Medulla oblongata (tissue), 1 donor: ENCODE measurements at regions not wholly inside any gene's neighbourhood (a gene's known extent, or its start where the extent isn't known, plus 50 kb on each side); places are given as distances from the start of the nearest gene placed in this dataset.
"Not testable (repeated sequence)": the region's sequence is repeated elsewhere in the genome, so short reads cannot be mapped to it uniquely, and the experiment has no call there.

Source experiments
- DNase-seq: peaks from one replicate; pipeline ENCODE4 v3.0.0-alpha.2; 2015; ENCODE audit errors: extremely low spot score

GRCh38 chr21:19350286-19350685, 946.7 kb upstream of the TMPRSS15 start:
- DNase-seq: no peak

GRCh38 chr21:19353256-19353655, 949.7 kb upstream of the TMPRSS15 start:
- no peak for DNase-seq

DNA sequence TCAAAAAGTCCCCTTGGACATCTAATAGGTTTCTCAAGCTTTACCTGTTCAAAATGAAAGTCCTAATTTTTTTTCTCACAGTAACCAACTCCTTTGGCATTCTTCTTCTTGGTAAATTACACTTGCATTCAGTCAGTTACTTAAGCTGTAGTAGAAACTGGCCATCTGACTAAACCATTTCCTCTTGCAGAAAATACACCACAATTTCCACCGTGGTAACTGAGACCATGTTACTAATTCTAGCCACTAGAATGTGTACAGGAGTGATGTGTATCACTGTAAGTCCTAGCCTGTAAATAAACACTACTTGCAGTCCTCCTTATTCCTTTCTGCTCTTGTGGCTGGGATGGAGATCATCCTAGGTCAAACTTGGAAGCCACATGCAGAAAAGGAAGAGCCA, 965.4 kb upstream of the TMPRSS15 start:
- no peak for DNase-seq

GRCh38 chr21:19392390-19392789, 988.8 kb upstream of the TMPRSS15 start:
- no peak for DNase-seq

GRCh38 chr21:19400223-19400770, 996.7 kb upstream of the TMPRSS15 start:
- DNase-seq: no peak

DNA sequence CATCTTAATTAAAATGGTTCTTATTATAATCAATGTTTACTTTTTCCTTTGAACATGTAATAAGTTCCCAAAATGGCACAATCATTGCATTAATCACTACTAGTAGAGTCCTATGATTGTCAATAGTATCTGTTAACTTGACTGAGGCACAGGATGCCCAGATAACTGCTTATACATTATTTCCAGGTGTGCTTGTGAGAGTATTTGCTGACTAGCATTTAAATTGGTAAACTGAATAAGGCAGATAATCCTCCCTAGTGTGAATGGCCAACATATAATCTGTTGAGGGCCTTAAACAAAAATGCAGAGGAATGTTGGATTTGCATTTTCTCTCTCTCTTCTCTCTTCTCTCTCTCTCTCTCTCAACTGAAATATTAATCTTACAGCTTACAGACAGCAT, 999.3 kb upstream of the TMPRSS15 start:
- DNase-seq: no peak

- no peak for DNase-seq
Measured at GRCh38 chr21:19405326-19405725, 1001.7 kb upstream of the TMPRSS15 start.

GRCh38 chr21:19420565-19420964, 1017.0 kb upstream of the TMPRSS15 start:
- DNase-seq: no peak

DNA sequence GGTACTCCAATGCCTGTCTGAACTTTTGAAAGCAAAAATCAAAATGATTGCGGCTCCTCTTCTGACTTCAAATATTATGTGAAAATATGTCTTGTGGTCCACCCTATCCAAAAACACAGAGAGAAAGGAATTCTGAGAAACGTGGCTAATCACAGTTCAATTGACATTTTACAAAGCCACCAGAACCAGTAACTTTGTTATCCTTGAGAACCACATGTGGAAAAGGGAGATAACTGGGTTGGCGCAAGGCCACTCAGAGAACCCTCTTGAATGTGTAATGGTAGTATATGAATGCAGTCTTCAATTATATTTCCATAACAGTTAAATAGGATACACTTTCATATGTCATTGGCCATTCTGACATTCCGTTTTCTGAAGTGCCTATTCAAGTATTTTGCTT, 1030.0 kb upstream of the TMPRSS15 start:
- no peak for DNase-seq

GRCh38 chr21:19440792-19441655, 1037.4 kb upstream of the TMPRSS15 start:
- no peak for DNase-seq

DNA sequence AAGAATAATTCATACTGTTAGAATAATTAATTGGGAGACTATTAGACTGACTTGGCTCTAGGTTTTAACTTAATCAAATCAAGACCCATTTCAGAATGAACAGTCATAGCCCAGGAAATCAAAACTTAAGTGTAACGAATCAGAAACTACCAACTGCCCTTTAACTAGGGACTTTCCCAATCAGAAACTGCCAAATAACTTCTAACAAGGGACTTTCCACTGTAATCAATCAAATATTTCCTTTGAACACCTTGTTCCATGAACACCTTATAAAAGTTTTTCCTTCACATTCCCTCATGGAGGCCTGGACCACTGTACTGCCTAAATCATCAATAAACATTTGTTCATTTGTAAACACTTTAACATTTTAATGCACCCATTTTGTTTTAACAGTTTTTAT, 1054.7 kb upstream of the TMPRSS15 start:
- no peak for DNase-seq

GRCh38 chr21:19461481-19462205, 1058.1 kb upstream of the TMPRSS15 start:
- no peak for DNase-seq

GRCh38 chr21:19463966-19464365, 1060.4 kb upstream of the TMPRSS15 start:
- DNase-seq: no peak

GRCh38 chr21:19468991-19469715, 1065.6 kb upstream of the TMPRSS15 start:
- DNase-seq: no peak

GRCh38 chr21:19475525-19475924, 1071.9 kb upstream of the TMPRSS15 start:
- no peak for DNase-seq

DNA sequence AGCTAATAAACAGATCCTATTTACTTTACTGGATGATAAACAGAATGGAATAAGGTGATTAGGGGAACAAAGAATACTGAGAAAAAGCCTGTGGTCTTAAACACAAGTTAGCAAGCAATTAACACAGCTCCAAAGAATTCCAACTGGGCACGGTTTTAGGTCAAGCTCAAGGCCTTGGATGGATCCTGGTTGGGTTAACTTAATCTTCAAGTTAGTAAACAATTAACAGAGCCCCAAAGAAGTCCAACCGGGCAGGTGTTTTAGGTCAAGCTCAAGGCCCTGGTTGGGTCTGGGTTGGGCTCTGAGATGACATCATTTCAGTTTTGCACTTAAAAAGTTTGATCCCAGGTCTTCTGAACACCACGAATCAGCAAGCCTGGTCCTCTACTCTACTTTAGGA, 1086.3 kb upstream of the TMPRSS15 start:
- DNase-seq: no peak

DNA sequence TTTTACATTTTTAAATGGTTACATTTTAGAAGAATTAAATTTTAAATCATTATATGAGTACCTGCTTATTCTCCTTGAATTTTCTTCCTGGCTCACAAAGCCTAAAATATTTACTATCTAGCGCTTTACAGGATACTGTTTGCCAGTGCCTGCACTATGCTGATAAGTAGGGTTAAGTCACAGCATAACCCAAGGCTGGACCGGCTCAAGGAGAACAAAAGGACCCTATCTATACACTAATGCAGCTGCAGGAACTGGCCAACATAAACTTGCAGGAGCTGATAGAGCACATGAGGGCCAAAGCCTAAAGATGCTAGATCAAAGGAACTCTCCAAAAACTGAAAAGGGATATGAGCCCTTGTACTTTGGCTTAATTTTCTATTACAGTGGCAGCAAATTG, 1086.9 kb upstream of the TMPRSS15 start:
- no peak for DNase-seq

DNA sequence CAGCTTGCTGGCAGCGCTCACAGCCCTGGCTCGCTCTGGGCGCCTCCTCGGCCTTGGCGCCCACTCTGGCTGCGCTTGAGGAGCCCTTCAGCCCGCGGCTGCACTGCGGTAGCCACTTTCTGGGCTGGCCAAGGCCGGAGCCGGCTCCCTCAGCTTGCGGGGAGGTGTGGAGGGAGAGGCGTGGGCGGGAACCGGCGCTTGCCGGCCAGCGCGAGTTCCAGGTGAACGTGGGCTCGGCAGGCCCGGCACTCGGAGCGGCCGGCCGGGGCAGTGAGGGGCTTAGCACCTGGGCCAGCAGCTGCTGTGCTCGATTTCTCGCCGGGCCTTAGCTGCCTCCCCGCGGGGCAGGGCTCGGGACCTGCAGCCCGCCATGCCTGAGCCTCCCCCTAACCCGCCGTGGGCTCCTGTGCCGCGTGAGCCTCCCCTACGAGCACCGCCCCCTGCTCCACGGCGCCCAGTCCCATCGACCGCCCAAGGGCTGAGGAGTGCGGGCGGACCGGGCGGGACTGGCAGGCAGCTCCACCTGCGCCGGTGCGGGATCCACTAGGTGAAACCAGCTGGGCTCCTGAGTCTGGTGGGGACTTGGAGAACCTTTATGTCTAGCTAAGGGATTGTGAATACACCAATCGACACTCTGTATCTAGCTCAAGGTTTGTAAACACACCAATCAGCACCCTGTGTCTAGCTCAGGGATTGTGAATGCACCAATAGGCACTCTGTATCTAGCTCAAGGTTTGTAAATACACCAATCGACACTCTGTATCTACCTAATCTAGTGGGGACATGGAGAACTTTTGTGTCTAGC, 1090.1 kb upstream of the TMPRSS15 start:
- not testable (repeated sequence) for DNase-seq

DNA sequence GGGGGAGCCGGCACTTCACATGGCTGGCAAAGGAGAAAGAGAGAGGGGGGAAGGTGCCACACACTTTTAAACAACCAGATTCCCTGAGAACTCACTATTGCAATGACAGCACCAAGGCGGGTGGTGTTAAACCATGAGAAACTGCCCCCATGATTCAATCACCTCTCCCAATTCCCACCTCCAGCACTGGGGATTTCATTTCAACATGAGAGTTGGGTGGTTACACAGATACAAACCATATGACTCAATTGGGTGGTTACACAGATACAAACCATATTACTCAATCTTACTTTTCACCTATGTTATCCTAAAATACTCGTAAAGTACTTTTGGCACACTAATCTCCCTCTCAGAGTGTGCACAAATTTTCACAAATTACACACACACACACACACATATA, 1097.5 kb upstream of the TMPRSS15 start:
- no peak for DNase-seq

- no peak for DNase-seq
Measured at GRCh38 chr21:19507682-19508260, 1104.2 kb upstream of the TMPRSS15 start.

DNA sequence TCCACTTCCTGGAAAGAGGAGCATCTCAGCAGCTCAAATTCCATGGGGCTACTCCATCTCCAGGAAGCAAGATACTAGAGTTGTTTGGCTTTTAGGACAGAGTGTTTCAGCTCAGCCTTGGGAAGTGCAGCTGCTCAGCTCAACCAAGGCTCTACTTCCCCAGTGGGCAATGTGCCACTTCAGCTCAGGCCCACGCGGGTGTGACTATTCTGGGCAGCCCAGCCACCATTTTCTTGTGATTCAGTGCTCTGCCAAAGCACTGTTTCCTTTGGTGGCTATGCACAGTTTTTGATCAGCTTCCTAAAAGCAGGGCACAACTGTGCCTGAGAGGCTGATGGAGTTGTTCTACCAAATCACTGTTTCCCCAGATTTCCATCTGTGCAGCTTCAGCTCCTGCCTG, 1104.9 kb upstream of the TMPRSS15 start:
- no peak for DNase-seq
